Pancreas (tissue), 10 donors: ENCODE measurements at regions not wholly inside any gene's neighbourhood (a gene's known extent, or its start where the extent isn't known, plus 50 kb on each side); places are given as distances from the start of the nearest gene placed in this dataset.
"Not testable (repeated sequence)": the region's sequence is repeated elsewhere in the genome, so short reads cannot be mapped to it uniquely, and the experiment has no call there.

Source experiments
- ATAC-seq, 4 donors: fragments of 200-7000 bp; cut with Tn5 transposase; one replicate each; pipeline versions ENCODE4 v1.8.0 to v1.9.1; 2020; ENCODE audit warnings: mild to moderate bottlenecking in 4 of 4, moderate library complexity in 4 of 4
- DNase-seq, 6 donors: peaks; one replicate each; pipeline ENCODE4 v3.0.0-alpha.2; 2020
- FAIRE-seq: peaks from 2 replicates; lab custom pipeline; 2012; peaks lifted over from hg19 to GRCh38; lab: Jason Lieb, UNC
- H3K27ac ChIP-seq, 4 donors: fragments of 200-600 bp; sonication (generic); 1 replicate in 3 of 4; 2 replicates in 1 of 4; pipeline versions ENCODE4 v1.5.0 to v1.8.0; 2020
- H3K27me3 ChIP-seq, 4 donors: fragments of 200-600 bp; one replicate each; pipeline ENCODE4 v1.8.0; 2021
- H3K36me3 ChIP-seq, 3 donors: fragments of 200-600 bp; sonication (generic) in 1 of 3; one replicate each; pipeline versions ENCODE4 v1.5.0 to v1.8.0; 2020 to 2021
- H3K4me1 ChIP-seq, 3 donors: fragments of 200-600 bp; one replicate each; pipeline ENCODE4 v1.8.0; 2021
- H3K4me3 ChIP-seq, 4 donors: fragments of 200-600 bp; sonication (generic) in 2 of 4; one replicate each; pipeline versions ENCODE4 v1.5.0 to v1.8.0; 2020 to 2021
- H3K9me3 ChIP-seq, 4 donors: fragments of 200-600 bp; one replicate each; pipeline ENCODE4 v1.8.0; 2021
- WGBS, 2 donors: extraction: QIAGEN DNeasy Blood & Tissue Kit; methylation state at CpG; one replicate each; pipeline ENCODE4 v1.1.7; 2013; 5-methylcytosine and 5-hydroxymethylcytosine counted together
- intact Hi-C, 3 donors: fragments of 100-400 bp; cut with DNase I; formaldehyde crosslinking; loops; one replicate each; pipeline versions ENCODE4 v1.11.1 to v1.14.2; 2022
- TF ChIP-seq, protein P1 (sequence below), 4 donors: fragments of 200-600 bp; sonication (generic) in 3 of 4; IDR thresholded peaks; one replicate each; pipeline versions ENCODE4 v1.5.0 to v1.8.0; 2021; ENCODE audit warnings: antibody characterized with exemption in 4 of 4
- donor health status: healthy with polysubstance abuse.
- donor health status: DM: no; HTN: no; CAD: no; lungs with moderate emphysema.
- donor health status: DM: no; HTN: no; CAD: no.
- donor health status: control.
- donor health status: control.
- donor health status: Bipolar disorder and iron deficiency.
- donor health status: DM: yes; HTN: yes; CAD: no.
- donor health status: DM: no; HTN: no; CAD: no.
- donor health status: DM: no; HTN: no; CAD: no.
- donor health status: DM: yes; HTN: yes; CAD: no.

DNA sequence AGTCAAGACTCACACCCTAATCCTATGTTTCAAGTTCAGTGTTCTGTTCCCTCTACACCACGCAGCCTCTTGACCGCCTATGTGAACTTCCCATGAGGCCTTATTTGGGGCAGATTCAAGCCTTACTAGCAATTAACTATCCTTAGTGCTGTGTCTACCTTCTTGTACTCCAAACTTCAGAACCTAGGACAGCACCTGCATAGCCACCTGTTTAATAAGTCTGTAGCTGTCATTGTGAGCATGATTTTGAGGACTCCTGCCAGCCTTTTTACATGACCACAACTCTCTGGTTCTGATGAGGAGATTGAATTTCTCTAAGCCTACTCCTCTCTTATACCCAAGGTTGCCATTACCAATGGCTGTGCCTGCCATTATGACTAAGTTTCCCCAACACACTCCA lies 50.8 kb upstream of the PCSK1 start:
- no peak overlapping the region for H3K4me3 ChIP-seq
- FAIRE-seq (no peak), ATAC-seq (no peak), DNase-seq (no peak)
- no peaks in the 10 kb centered on the region for H3K27me3 ChIP-seq
- intact Hi-C loops = no loop called here
- TF ChIP-seq, protein P1, sequence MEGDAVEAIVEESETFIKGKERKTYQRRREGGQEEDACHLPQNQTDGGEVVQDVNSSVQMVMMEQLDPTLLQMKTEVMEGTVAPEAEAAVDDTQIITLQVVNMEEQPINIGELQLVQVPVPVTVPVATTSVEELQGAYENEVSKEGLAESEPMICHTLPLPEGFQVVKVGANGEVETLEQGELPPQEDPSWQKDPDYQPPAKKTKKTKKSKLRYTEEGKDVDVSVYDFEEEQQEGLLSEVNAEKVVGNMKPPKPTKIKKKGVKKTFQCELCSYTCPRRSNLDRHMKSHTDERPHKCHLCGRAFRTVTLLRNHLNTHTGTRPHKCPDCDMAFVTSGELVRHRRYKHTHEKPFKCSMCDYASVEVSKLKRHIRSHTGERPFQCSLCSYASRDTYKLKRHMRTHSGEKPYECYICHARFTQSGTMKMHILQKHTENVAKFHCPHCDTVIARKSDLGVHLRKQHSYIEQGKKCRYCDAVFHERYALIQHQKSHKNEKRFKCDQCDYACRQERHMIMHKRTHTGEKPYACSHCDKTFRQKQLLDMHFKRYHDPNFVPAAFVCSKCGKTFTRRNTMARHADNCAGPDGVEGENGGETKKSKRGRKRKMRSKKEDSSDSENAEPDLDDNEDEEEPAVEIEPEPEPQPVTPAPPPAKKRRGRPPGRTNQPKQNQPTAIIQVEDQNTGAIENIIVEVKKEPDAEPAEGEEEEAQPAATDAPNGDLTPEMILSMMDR (IDR thresholded peaks at IDR 0.05) = no peak
- no peaks in the 10 kb centered on the region for H3K9me3 ChIP-seq
- 66 to 70% methylated on average over 2 of the region's 2 CpGs for WGBS, 2 donors
- H3K4me1 ChIP-seq = no peaks in the 10 kb centered on the region
- H3K36me3 ChIP-seq = no peaks in the 10 kb centered on the region
- H3K27ac ChIP-seq = no peak overlapping the region

DNA sequence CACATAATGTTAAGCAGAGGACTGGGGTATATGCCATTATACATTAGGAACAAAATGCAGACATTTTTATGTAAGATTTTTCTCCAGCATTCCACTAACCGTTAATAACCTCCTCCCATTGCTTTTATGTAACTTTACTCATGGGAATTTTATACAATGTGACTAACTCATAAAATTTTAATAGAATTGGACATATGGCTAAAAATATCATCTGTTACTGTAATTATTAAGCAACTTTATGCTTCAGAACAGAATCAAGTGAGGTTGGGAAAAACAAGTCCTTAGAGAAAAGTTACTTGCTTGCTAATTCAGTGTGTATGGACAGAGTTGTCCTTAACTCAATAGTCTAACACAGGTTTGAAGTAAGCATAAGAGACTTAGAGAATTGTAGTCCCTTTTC lies 54.8 kb upstream of the PCSK1 start:
- TF ChIP-seq, protein P1 (IDR thresholded peaks at IDR 0.05) = no peak
- no peaks in the 10 kb centered on the region for H3K36me3 ChIP-seq
- H3K27me3 ChIP-seq = no peaks in the 10 kb centered on the region
- no peaks in the 10 kb centered on the region for H3K9me3 ChIP-seq
- H3K4me1 ChIP-seq = no peaks in the 10 kb centered on the region
- ATAC-seq (no peak), FAIRE-seq (no peak), DNase-seq (no peak)
- no peak overlapping the region for H3K4me3 ChIP-seq
- H3K27ac ChIP-seq = no peak overlapping the region
- WGBS, 2 donors = 83 to 85% methylated on average over 1 of the region's 1 CpG
- intact Hi-C loops = no loop called here

DNA sequence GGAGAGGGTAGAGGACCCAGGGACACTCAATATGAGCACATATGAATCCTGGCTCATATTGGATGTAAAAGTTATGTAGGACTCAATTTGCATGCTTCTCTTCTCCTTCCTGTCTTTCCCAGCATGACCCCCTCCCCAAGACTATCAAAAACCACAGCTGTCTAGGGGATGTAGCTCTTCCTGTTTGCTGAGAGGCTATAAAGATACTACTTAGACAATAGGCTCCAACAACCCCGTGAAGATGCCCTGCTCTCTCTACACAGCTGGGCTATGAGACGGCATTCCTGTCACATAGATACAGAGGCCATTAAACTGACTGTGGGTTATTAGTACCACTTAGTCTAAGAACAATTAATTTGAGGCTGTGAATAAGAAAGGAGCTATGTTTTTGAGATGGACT lies 56.5 kb upstream of the PCSK1 start:
- DNase-seq = no peak
- H3K27ac ChIP-seq = no peak overlapping the region
- H3K27me3 ChIP-seq = no peaks in the 10 kb centered on the region
- no peak for ATAC-seq
- H3K4me1 ChIP-seq = no peaks in the 10 kb centered on the region
- no peak overlapping the region for H3K4me3 ChIP-seq
- no peaks in the 10 kb centered on the region for H3K36me3 ChIP-seq
- TF ChIP-seq, protein P1 (IDR thresholded peaks at IDR 0.05) = no peak
- no peaks in the 10 kb centered on the region for H3K9me3 ChIP-seq
- intact Hi-C loops = no loop called here
- WGBS, 2 donors = 55 to 61% methylated on average over 2 of the region's 2 CpGs
- no peak for FAIRE-seq

DNA sequence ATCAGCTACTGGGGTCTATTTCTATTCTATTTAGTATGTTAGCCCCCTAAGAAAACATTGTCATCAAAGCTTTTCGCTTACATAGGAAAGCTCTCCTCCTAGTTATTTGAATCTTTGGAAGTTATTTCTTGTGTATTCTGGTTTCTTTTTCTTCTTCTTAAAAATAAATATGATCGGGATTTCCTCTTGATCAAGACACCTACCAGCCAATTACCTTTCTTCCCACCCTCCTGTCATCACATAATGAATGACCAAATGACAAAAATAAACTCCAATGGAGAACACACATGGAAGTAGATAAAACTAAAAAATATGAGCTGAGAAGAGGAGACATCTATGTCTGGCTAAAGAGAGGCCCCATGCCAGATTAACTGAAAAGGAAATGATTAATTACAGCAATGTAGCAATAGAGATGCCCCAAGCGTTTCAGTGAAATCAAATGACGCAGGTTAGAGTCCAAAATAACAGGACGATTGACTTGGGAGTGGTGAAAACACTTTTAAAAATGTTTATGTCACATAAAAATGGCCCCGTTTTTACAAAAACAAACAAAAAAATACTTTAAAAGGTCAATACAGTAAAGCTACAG lies 59.5 kb upstream of the PCSK1 start:
- FAIRE-seq = no peak
- H3K9me3 ChIP-seq = no peaks in the 10 kb centered on the region
- ATAC-seq = no peak
- H3K27ac ChIP-seq = no peak overlapping the region
- TF ChIP-seq, protein P1 (IDR thresholded peaks at IDR 0.05) = no peak
- DNase-seq = no peak
- H3K27me3 ChIP-seq = no peaks in the 10 kb centered on the region
- WGBS, 2 donors = 65 to 66% methylated on average over 6 of the region's 6 CpGs
- no peaks in the 10 kb centered on the region for H3K36me3 ChIP-seq
- H3K4me3 ChIP-seq = no peak overlapping the region
- intact Hi-C loops = no loop called here
- H3K4me1 ChIP-seq = no peaks in the 10 kb centered on the region

DNA sequence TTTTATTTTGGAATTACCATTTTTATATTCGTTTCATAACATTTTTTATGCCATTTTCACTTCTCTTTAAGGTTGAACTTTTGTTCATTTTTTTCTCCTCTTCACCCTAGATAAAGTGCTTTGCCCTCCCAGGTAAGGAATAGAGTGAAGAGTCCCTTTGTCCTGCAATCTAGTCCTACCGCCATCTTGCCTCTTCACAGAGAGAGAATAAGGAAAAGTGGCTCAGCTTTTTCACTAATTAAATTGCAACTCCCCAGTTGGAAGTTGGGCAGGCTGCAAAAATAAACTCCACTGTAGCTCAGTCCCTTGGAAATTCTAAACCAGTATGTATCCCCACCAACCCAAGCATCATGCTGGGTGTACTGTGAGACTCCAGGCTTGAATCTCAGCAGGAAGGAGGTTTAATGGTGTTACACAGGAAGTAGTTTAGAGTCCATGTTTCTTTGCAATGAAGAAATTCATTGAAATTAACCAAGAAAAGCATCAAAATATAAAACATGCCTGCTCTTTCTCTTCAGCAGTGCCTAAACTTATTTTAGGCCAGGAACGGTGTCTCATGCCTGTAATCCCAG lies 60.3 kb upstream of the PCSK1 start:
- DNase-seq (no peak), ATAC-seq (no peak), FAIRE-seq (no peak)
- no peaks in the 10 kb centered on the region for H3K9me3 ChIP-seq
- H3K27me3 ChIP-seq = no peaks in the 10 kb centered on the region
- TF ChIP-seq, protein P1 (IDR thresholded peaks at IDR 0.05) = no peak
- 79 to 89% methylated on average over 3 of the region's 3 CpGs for WGBS, 2 donors
- intact Hi-C loops = no loop called here
- no peak overlapping the region for H3K4me3 ChIP-seq
- H3K36me3 ChIP-seq = no peaks in the 10 kb centered on the region
- no peak overlapping the region for H3K27ac ChIP-seq
- no peaks in the 10 kb centered on the region for H3K4me1 ChIP-seq

DNA sequence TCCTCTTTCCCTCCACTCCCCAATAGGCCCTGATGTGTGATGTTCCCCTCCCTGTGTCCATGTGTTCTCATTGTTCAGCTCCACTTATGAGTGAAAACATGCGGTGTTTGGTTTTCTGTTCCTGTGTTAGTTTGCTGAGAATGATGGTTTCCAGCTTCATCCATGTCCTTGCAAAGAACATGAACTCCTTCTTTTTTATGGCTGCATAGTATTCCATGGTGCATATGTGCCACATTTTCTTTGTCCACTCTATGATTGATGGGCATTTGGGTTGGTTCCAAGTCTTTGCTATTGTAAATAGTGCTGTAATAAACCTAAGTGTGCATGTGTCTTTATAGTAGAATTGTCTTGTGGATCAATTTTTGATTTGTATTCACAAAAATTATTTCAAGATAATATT lies 62.4 kb upstream of the PCSK1 start:
- intact Hi-C loops, FAIRE-seq, H3K27me3 ChIP-seq, H3K9me3 ChIP-seq, H3K4me3 ChIP-seq, DNase-seq, H3K4me1 ChIP-seq, H3K36me3 ChIP-seq, H3K27ac ChIP-seq, ATAC-seq: not testable (repeated sequence)
- 95 to 100% methylated on average over 1 of the region's 1 CpG for WGBS, 2 donors

DNA sequence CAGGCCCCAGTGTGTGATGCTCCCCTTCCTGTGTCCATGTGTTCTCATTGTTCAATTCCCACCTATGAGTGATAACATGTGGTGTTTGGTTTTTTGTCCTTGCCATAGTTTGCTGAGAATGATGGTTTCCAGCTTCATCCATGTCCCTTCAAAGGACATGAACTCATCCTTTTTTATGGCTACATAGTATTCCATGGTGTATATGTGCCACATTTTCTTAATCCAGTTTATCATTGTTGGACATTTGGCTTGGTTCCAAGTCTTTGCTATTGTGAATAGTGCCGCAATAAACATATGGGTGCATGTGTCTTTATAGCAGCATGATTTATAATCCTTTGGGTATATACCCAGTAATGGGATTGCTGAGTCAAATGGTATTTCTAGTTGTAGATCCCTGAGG lies 64.0 kb upstream of the PCSK1 start:
- WGBS, 2 donors = 94 to 100% methylated on average over 1 of the region's 1 CpG
- ATAC-seq, FAIRE-seq, H3K27ac ChIP-seq, H3K4me1 ChIP-seq, H3K27me3 ChIP-seq, H3K9me3 ChIP-seq, intact Hi-C loops, H3K4me3 ChIP-seq, DNase-seq, H3K36me3 ChIP-seq: not testable (repeated sequence)
